ENCODE measurements at regions not wholly inside any gene's neighbourhood (a gene's known extent, or its start where the extent isn't known, plus 50 kb on each side); places are given as distances from the start of the nearest gene placed in this dataset.

DNA sequence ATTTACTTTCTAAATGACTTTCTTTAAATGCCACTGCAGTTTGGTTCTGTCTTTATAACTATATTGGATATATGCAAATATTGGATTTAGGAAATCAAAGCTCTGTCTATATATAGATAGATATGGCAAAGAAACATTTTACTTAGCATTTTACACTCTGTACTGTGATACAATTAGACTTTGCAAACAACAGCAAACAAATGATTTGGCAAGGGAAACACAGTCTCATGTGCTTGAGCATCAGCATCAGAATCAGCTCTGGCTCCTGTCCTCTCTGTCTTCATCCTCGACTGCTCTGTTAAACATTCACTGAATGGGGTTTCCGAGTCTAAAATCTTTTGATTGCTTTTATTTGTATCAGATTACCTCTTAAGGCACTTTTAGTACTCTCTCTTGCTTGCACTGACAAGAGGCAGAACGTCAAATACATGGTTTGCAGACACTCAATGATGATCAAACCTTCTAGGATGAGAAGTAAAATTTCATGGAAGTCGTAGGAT, 176.8 kb upstream of the LRP1B start:
- TF ChIP-seq SP1 (IDR thresholded peaks at IDR 0.05) (no peak), ELF4 (IDR thresholded peaks at IDR 0.05) (no peak)
